OCI-LY7 (cell line): ENCODE measurements at regions not wholly inside any gene's neighbourhood (a gene's known extent, or its start where the extent isn't known, plus 50 kb on each side); places are given as distances from the start of the nearest gene placed in this dataset.

Source experiments
- BruUV-seq: library from RNA; stranded (reverse); fragments of 400-500 nt; replicated peaks from 2 replicates; lab custom pipeline; 2021; lab: Mats Ljungman, UMichigan
- CTCF ChIA-PET: fragments of 300-600 bp; sonication (Branson Sonifier 250); formaldehyde crosslinking; loops from one replicate; lab custom pipeline; 2022; ENCODE audit warnings: antibody characterized with exemption; ENCODE audit not compliant: unreplicated experiment; lab: Charles Lee
- POLR2A ChIA-PET: fragments of 300-600 bp; sonication (Branson Sonifier 250); formaldehyde crosslinking; loops from one replicate; lab custom pipeline; 2022; ENCODE audit warnings: antibody characterized with exemption; lab: Charles Lee
- DNase-seq: peaks from one replicate; pipeline ENCODE4 v3.0.0-alpha.2; 2015; ENCODE audit warnings: low spot score
- H2AFZ ChIP-seq: fragments of 200-600 bp; sonication (generic), shearing (Covaris generic); 2 replicates; pipeline ENCODE4 v1.6.1; 2014; ENCODE audit warnings: mild to moderate bottlenecking, antibody characterized with exemption, low read length, moderate library complexity
- H3K27ac ChIP-seq: fragments of 200-600 bp; sonication (generic); 2 replicates; pipeline ENCODE4 v1.5.1; 2014; ENCODE audit warnings: mixed run types, low read depth, mild to moderate bottlenecking, moderate library complexity, low read length, inconsistent platforms; ENCODE audit not compliant: poor library complexity, severe bottlenecking
- H3K36me3 ChIP-seq: fragments of 200-600 bp; sonication (generic); 2 replicates; pipeline ENCODE4 v1.6.1; 2014; ENCODE audit warnings: mild to moderate bottlenecking, antibody characterized with exemption, low read length, moderate library complexity, mixed read lengths; ENCODE audit not compliant: insufficient read depth
- H3K4me1 ChIP-seq: fragments of 200-600 bp; sonication (generic); 2 replicates; pipeline ENCODE4 v1.5.1; 2014; ENCODE audit warnings: mild to moderate bottlenecking, low read length; ENCODE audit not compliant: insufficient read depth, poor library complexity, severe bottlenecking
- H3K4me2 ChIP-seq: fragments of 200-600 bp; sonication (generic); 2 replicates; pipeline ENCODE4 v1.6.1; 2014; ENCODE audit warnings: mild to moderate bottlenecking, low read length
- H3K4me3 ChIP-seq: fragments of 200-600 bp; sonication (generic); 2 replicates; pipeline ENCODE4 v1.5.1; 2014; ENCODE audit warnings: mild to moderate bottlenecking, low read depth, low read length; ENCODE audit not compliant: poor library complexity, severe bottlenecking
- H3K79me2 ChIP-seq: fragments of 200-600 bp; sonication (generic); 2 replicates; pipeline ENCODE4 v1.6.1; 2016; ENCODE audit warnings: low read depth, mild to moderate bottlenecking, low read length, moderate library complexity, mixed read lengths; ENCODE audit not compliant: insufficient read depth
- H3K9me2 ChIP-seq: fragments of 200-600 bp; sonication (generic); 2 replicates; pipeline ENCODE4 v1.6.1; 2016; ENCODE audit warnings: mild to moderate bottlenecking, low read length, mixed read lengths; ENCODE audit not compliant: insufficient read depth
- H3K9me3 ChIP-seq: fragments of 200-600 bp; sonication (generic); 2 replicates; pipeline ENCODE4 v1.6.1; 2014; ENCODE audit warnings: mild to moderate bottlenecking, mixed run types, low read length, mixed read lengths
- H4K20me1 ChIP-seq: fragments of 200-600 bp; sonication (generic); 2 replicates; pipeline ENCODE4 v1.6.1; 2014; ENCODE audit warnings: mild to moderate bottlenecking, antibody characterized with exemption, low read length, moderate library complexity, mixed read lengths; ENCODE audit not compliant: insufficient read depth
- CTCF ChIP-seq: fragments of 200-600 bp; sonication (generic); conservative IDR thresholded peaks from 2 replicates; pipeline ENCODE4 v1.5.1; 2014; ENCODE audit warnings: mild to moderate bottlenecking, antibody characterized with exemption, low read length, moderate library complexity, mixed read lengths
- EZH2phosphoT487 ChIP-seq: fragments of 200-600 bp; sonication (generic); IDR thresholded peaks from 2 replicates; pipeline ENCODE4 v1.6.1; 2018; ENCODE audit warnings: low read depth, borderline replicate concordance, mild to moderate bottlenecking, mixed run types, antibody characterized with exemption, low read length, moderate library complexity, mixed read lengths
- intact Hi-C: fragments of 100-400 bp; cut with micrococcal nuclease; formaldehyde crosslinking; loops from one replicate; pipeline ENCODE4 v1.10.0; 2022; ENCODE audit not compliant: unreplicated experiment

- Histone ChIP-seq H3K9me3 (no peaks in the 10 kb centered on the region), H3K4me2 (no peak overlapping the region), H3K4me1 (no peaks in the 10 kb centered on the region), H2AFZ (no peak overlapping the region), H3K9me2 (no peaks in the 10 kb centered on the region), H3K36me3 (no peaks in the 10 kb centered on the region), H3K27ac (no peak overlapping the region), H3K4me3 (no peak overlapping the region), H4K20me1 (no peaks in the 10 kb centered on the region), H3K79me2 (no peaks in the 10 kb centered on the region)
- intact Hi-C loops, result no loop called here
- no peak for TF ChIP-seq CTCF
- TF ChIP-seq EZH2phosphoT487, result no peak
- BruUV-seq, result no TSS peak
- no peak for DNase-seq
- ChIA-PET POLR2A (no interaction called here), CTCF (no interaction called here)
Measured at GRCh38 chr7:81638198-81638597, 131.6 kb downstream of the HGF start.

- BruUV-seq, result no TSS peak
- intact Hi-C loops, result no loop called here
- Histone ChIP-seq H2AFZ (no peak overlapping the region), H3K4me3 (no peak overlapping the region), H3K4me1 (no peaks in the 10 kb centered on the region), H3K9me3 (no peaks in the 10 kb centered on the region), H3K36me3 (no peaks in the 10 kb centered on the region), H4K20me1 (no peaks in the 10 kb centered on the region), H3K79me2 (no peaks in the 10 kb centered on the region), H3K27ac (no peak overlapping the region), H3K4me2 (no peak overlapping the region), H3K9me2 (no peaks in the 10 kb centered on the region)
- ChIA-PET CTCF (no interaction called here), POLR2A (no interaction called here)
- no peak for DNase-seq
- no peak for TF ChIP-seq EZH2phosphoT487
- no peak for TF ChIP-seq CTCF
Measured at GRCh38 chr7:81637534-81637933, 132.3 kb downstream of the HGF start.

GRCh38 chr7:81632418-81632817, 137.4 kb downstream of the HGF start:
- H3K4me2 ChIP-seq, result no peak overlapping the region
- no peaks in the 10 kb centered on the region for H3K4me1 ChIP-seq
- no peak overlapping the region for H2AFZ ChIP-seq
- intact Hi-C loops, result no loop called here
- DNase-seq, result no peak
- no peak overlapping the region for H3K4me3 ChIP-seq
- no peaks in the 10 kb centered on the region for H3K9me3 ChIP-seq
- no peaks in the 10 kb centered on the region for H3K79me2 ChIP-seq
- no peak for TF ChIP-seq EZH2phosphoT487
- no peak for TF ChIP-seq CTCF
- ChIA-PET POLR2A (no interaction called here), CTCF (no interaction called here)
- no TSS peak for BruUV-seq
- H3K36me3 ChIP-seq, result no peaks in the 10 kb centered on the region
- no peaks in the 10 kb centered on the region for H4K20me1 ChIP-seq
- H3K27ac ChIP-seq, result no peak overlapping the region
- no peaks in the 10 kb centered on the region for H3K9me2 ChIP-seq
